ENCODE measurements at regions not wholly inside any gene's neighbourhood (a gene's known extent, or its start where the extent isn't known, plus 50 kb on each side); places are given as distances from the start of the nearest gene placed in this dataset.
"Not testable (repeated sequence)": the region's sequence is repeated elsewhere in the genome, so short reads cannot be mapped to it uniquely, and the experiment has no call there.

GRCh38 chr3:187795207-187795960 lies 50.1 kb upstream of the BCL6 start:
- ATAC-seq, result no peak

- ATAC-seq, result no peak
Observed at GRCh38 chr3:187798126-187798525, 52.9 kb upstream of the BCL6 start.

- ATAC-seq, result peak in 1 of 2 donors; percentile 7
Observed at GRCh38 chr3:187798531-187799530, 53.6 kb upstream of the BCL6 start.

GRCh38 chr3:187799942-187800641 lies 54.8 kb upstream of the BCL6 start:
- ATAC-seq, result peak; percentile 47 to 56

- ATAC-seq, result no peak
Observed at GRCh38 chr3:187801152-187801551, 55.9 kb upstream of the BCL6 start.

- ATAC-seq, result no peak
Observed at GRCh38 chr3:187802203-187802927, 57.1 kb upstream of the BCL6 start.

- peak; percentile 67 to 69 for ATAC-seq
Observed at GRCh38 chr3:187802928-187803259, 57.6 kb upstream of the BCL6 start.

- no peak for ATAC-seq
Observed at GRCh38 chr3:187804120-187804744, 59.0 kb upstream of the BCL6 start.

- no peak for ATAC-seq
Observed at GRCh38 chr3:187804745-187805121, 59.5 kb upstream of the BCL6 start.

- no peak for ATAC-seq
Observed at GRCh38 chr3:187805774-187806173, 60.5 kb upstream of the BCL6 start.

- peak; percentile 85 to 86 for ATAC-seq
Observed at GRCh38 chr3:187807086-187807862, 62.0 kb upstream of the BCL6 start.

- no peak for ATAC-seq
Observed at GRCh38 chr3:187808527-187808895, 63.2 kb upstream of the BCL6 start.

GRCh38 chr3:187809612-187809991 lies 64.3 kb upstream of the BCL6 start:
- no peak for ATAC-seq

GRCh38 chr3:187810021-187810446 lies 64.8 kb upstream of the BCL6 start:
- no peak for ATAC-seq

- no peak for ATAC-seq
Observed at GRCh38 chr3:187811585-187812250, 66.5 kb upstream of the BCL6 start.

GRCh38 chr3:187812496-187812895 lies 67.2 kb upstream of the BCL6 start:
- ATAC-seq, result no peak

GRCh38 chr3:187813198-187813597 lies 67.9 kb upstream of the BCL6 start:
- no peak for ATAC-seq

GRCh38 chr3:187817766-187818165 lies 72.5 kb upstream of the BCL6 start:
- ATAC-seq, result not testable (repeated sequence)

GRCh38 chr3:187821616-187822317 lies 76.5 kb upstream of the BCL6 start:
- peak in 1 of 2 donors; percentile 59 for ATAC-seq

GRCh38 chr3:187822402-187822801 lies 77.1 kb upstream of the BCL6 start:
- ATAC-seq, result peak in 1 of 2 donors; percentile 45

Data from activated CD4-positive, CD25-positive, alpha-beta regulatory T cell treated with anti-CD3 and anti-CD28 coated beads, Interleukin-2, amount 50 U/mL, for 24 hours (primary cell).